DMS 273 (cell line): ENCODE measurements at regions not wholly inside any gene's neighbourhood (a gene's known extent, or its start where the extent isn't known, plus 50 kb on each side); places are given as distances from the start of the nearest gene placed in this dataset.
"Not testable (repeated sequence)": the region's sequence is repeated elsewhere in the genome, so short reads cannot be mapped to it uniquely, and the experiment has no call there.

Experiments
- DNase-seq: peaks from one replicate; lab custom pipeline; 2025; ENCODE audit not compliant: unreplicated experiment; lab: John Stamatoyannopoulos, UW

DNA sequence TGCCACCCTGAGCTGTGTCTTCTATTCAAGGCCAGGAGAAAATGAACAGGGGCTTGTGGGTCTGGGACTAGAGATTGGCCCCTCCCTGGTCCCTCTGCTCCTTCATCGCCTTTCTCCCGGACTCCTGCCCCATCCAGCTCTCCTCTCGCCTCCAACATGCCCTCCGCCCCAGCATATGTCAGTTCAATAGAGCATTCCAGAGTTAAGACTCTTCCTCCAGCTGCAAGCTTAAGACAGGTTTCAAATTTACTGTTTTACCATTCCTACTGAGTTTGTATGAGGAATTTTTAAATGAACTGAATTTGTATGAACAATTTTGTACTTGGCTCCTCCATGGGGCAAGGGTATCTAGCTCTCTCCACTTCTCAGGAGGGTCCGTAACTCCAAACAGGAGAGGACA lies 195.6 kb downstream of the TBC1D2B start:
- no peak for DNase-seq

DNA sequence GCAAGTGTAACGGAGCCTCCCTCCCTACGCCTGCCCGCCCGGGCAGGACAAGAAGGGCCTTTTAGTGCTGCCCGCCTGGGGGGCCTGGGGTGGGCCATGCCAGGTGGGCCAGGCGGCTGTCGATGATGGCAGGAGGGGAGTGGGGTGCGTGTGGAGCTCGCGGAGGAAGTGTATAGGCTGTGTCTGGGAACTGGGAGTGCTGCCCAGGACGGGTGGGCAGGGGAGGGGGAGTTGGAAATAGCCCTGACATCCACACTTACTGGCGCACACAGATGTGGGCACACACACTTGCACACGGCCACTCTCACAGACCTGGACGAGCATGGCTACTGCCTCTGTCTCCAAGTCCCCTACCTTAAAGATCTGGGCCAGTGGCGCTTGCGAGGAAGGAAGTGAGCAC lies 196.0 kb downstream of the TBC1D2B start:
- DNase-seq = not testable (repeated sequence)

DNA sequence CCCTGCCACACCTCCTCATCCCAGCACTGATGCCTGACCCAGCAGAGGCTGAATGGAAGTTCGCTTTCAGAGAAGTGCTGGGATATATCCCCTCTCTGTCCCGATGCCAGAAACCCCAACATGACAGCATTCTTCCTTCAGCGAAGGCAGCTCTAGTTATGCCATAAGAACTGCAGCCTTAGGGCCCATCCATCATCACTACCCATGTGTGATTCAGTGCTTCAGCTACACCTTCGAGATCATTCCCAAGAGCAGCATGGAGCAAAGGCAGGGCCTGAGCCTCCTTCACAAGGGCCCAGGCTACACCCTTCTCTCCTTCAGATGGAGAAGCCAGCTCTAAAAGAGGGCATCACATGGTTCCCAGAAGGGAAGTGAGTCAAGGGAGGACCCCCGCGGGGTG lies 198.0 kb downstream of the TBC1D2B start:
- DNase-seq = not testable (repeated sequence)

DNA sequence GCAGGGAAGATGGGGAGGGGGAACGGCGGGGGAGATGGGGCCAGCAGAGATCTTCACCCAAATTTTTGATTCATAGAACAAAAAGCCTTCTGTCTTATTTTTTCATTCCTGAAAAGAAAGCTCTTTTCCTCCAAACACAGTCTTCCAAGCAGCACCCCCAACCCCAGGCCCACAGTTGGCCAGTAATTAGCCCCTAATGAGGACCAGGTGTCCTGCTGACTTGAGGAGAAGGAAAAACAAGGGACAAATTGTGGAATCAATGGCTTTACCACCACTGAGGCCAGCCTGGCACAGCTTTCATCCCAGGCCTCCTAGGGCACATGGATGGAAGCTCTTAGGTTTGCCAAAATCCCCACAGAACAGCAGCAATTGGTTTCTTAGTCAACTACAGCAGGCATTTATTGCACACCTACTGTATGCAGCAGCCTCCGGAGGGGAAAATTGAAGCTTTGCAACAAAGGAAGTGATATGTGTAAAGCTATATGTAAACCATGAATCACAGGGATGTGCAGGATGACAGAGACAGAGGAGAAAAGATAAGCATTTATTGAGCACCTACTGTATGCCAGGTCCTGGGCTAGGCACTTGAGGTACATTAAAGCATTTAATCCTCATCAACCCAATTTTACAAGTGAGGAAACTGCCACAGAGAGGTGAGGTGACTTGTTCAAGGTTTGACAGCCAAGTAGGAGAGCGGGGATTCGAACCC lies 199.5 kb downstream of the TBC1D2B start:
- DNase-seq = no peak

DNA sequence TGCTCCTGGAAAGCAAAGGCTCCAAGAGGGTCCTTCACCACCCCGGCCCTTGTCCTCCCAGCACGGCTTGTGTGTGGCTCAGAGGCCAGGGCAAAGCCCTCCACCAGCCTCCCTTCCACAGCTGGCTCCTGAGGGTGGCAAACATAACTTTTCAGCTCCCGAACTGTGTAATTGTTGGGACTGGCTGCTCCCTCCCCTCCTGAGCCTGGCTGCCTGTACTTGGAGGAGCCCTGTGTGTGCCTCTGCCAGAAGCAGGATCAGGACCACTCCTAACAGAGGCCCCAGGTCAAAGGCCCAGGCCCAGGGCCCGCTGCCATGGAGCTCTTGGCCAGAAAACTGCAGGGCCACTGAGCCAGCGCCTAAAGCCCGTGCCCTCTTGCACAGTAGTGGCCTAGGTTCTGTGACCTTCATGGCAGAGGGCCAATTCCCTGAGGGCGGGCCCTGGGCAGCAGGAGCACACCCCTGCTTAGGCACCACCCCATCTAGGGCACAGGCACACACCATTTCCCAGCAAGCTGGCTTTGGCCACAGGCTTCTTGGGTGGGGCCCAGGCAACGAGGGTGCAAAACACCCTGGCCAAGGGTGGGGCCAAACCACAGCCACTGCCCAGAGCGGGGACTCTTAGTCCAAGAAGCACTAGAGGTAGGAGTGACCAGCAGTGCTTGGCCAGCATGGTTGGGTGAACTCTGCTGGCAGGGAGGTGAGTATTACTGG lies 201.2 kb downstream of the TBC1D2B start:
- peak; percentile 10 for DNase-seq

DNA sequence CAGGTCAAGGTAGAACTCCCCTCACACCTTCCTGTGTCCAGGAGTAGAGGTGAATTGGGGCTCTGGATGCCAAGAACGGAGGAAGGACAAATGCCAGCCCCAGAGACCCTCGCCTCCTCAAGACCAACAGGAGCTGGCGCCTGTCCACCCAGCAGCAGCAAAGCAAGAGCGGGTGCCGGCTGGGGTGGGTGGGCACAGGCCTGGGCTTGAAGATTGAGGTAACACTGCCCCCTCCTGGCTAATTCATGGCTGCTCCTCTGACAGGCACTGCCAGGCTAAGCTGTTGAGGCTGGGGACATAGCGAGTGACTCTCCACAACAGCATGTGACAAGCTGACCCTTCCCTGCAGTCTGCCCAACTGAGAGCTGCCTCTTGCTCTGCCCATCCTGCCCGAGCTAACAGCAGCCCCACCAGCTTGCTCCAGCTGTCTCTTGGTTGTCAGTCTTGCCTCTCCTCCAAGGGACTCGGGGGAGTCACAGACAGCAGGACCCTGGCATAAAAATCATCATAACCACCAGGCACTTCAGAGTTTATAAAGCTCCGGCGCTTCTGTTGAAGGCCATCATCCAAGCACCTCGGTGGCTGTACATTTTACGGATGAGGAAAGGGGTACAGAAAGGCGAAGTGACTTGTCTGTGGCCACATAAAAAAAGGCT lies 202.3 kb downstream of the TBC1D2B start:
- DNase-seq = peak; percentile 84

DNA sequence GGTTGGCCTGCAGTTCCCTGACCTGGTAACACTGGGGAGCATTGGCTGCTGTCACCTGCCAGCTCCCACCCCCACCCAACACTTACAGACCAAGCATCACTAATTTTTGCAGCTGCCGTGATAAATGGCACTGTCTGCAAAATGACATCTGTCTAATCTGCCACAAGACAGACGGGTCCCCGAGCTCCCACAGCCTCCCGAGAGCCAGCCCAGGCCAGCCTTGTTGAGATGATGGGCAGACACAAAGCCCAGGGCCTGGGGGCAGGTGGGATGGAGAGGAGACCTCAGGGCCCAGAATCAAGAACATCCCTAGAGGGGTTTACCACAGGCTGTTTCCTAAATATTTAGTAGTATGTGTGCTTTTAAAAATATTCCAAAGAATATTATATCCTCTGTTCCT lies 203.4 kb downstream of the TBC1D2B start:
- DNase-seq = no peak

DNA sequence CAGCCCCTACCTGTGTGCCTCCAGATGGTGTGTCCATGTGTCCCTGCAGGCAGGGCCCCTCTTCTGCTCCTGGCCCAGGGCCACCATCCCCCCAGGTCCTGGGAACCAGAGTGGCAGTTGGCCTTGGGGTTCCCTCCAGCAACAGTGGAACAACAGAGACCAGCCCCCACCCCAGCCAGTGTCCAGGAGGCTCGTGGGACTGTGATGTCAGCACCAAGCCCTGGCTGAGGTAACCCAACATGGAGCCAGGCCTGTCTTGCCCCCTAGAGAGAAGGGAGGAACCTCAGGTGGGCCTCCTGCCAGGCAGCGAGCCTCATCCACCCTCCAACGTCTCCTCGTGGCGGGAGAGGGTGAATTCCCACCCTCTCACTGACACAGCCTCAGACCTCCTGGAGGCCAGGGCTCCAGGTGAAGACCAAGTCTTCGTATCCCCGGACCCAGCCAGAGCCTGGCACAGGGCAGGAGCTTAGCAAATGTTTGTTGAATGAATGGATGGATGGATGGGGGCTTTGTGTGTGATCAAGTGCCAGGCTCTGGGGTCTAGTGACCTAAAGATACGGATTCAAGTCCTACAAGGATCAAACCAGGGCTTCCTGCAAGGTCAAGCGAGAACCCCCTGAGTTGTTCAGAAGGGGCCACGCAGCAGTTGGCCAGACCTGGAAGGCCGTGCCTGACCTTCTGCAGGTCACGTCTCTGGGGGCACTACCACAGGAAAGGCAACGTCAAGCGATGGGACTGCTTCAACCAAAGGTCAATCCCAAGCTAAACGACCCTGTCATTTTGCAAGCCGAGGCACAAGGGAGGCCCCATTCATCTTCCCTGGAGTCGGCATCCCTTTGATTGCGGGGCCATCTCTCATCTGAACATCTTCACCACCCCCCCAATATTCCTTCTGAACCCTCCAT lies 204.7 kb downstream of the TBC1D2B start:
- DNase-seq = not testable (repeated sequence)

DNA sequence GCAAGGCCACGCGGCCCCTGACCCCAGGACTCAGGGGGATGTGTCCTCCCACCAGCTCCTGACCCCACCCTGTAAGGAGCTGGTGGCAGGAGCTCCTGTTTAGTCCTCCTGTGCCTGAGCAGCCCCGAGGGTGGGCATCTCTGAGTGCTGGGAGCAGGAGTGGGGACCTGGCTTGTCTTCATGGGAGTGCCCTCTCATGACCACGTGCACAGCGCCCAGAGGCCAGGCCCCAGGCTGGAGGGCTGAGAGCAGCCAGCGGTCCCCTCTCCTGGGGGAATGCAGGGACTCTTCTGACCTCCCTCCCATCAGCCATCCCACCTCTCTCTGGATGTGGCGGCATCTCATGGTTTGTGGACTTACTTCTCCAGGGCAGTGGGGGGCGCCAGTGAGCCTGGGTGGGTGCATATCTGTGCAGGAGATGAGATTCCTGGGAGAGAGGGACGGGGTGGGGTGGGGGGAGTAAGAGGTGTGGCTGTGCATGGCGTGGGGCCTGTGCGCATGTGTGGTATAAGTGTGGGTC lies 205.6 kb downstream of the TBC1D2B start:
- DNase-seq = no peak

DNA sequence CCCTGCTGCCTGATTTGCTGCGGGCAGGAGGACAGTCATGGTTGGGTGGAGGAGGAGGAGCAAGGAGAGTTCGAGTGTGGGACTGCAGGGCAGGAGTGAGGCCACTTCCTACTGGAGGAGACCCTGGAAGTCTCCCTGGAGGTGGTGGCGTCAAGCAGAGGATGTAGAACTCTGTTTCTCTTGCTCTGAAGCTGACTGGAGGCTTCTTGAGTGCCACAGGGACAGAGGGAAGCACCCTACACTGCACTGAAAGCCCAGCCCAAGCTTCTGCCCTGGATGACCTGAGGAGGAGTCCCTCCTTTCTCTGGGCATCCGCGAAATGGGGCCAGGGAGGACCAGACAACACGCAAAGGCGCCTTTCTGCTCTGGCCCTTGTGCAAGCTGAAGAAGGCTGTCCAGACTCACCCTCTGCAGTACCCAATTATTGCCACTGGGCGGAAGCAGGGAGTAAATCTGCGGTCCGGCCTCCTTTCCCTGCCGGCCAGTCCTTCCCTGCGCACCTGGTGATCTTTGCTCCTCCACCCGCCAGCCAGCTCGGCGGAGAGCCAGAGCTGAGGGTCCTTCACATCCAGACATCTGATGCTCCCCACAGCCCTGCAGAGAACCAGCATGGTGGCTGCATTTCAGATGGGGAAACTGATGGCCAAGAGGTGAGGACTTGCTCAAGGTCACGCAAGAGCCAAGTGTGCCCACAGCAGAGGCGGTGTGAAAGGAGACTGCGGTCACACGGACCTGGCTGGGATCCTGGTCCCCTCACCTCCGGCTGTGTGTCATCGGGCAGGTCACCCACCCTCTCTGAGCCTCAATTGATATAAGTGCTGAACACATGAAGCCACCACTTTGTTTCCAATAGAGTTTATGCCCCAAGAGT lies 207.1 kb downstream of the TBC1D2B start:
- peak; percentile 66 for DNase-seq

DNA sequence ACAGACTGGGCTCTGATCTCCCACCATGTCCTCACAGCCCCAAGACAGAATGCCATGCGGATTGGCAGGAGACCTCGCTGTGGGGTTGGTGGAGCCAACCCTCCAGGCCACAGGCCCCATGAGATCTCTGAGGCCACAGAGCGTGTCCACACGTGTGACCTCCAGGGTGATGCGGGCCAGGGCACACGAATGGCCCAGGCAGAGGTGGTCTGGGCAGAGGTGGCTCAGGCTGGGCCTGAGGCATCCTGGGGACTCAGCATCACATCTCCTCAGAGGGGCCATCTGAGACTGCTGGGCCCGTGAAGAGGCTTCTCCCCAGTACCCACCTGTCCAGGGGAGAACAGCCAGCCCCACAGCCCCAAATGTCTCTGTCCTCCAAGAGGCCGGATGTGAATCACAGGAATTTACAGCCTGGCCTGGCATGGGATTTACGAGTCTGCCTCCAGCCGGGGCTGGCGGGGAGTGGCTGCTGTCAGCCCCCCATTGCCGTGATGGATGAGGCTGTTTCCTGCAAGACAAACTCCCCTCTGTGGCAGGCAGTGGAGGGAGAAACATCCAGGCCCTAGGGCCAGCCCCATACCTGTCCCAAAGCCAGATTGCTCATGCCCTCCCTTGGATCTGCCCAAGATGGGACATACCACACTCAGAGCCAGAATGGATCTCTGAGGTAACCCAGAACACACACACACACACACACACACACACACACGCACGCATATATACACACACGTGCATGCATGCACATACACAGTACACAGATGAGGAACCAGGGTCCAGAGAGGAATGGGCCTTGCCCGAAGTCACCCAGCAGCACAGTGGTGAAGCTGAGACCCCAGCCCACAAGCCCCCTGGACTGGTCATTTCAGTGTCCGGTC lies 208.3 kb downstream of the TBC1D2B start:
- no peak for DNase-seq

DNA sequence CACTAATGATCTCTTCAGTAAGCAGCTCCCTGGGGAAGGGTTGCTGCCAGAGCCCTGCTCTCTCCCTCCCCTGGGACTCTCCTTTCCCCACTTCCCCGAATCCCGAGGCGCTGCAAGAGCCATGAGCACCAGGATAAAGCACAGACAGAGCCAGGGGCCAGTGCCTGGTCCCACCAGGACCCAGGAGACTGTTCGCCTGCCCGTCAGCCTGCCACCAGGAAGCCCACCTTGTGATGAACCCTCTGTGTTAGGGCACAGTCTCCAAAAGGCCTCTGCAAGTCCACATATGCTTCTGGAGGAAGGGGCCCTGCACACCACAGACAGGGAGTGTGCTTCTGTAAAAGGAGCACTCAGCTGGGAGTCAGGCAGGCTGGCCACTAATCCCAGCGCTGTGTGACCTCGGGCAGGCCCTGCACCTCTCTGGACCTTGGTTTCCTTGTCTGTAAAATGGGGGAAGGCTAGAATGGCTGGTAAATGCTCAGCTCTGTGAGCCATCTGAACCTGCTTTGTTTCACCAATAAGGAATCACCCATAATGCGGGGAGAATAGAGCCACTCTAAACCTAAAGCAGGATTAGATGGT lies 209.4 kb downstream of the TBC1D2B start:
- DNase-seq = not testable (repeated sequence)

DNA sequence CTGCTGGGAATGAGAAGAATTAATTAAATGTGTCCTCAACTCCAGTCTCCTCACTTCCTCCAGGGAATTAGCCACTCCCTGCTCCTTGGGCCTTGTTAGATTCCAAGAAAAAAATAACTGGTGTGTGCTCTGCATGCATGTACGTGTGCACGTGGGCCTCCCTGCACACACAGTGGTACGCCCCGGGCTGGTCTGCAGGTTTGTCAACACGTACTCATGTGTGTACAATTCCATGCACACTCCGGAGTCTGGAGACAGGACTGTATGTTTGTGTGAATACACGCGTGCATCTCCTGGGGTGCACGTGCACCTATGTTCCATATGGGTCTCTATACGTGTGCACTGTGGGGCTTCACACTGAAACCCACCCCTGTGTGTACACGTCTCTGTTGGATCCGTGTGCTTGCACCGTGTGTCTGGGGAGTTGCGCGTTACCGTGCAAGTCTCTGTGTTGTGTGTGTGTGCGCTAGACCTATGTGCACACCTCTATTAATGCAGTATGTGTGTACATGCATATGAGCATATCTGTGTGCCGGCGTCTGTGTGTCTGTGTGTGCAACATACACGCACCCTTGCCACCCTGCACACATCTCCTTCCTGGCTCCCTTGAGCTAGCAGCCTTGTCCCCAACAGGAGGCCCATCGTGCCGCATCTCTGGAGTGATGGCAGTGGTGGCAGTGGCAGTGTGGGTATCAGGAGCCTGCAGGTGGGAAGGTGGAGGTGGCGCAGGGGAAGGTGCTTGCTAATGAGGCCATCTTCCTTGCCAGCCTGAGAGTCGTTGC lies 210.1 kb downstream of the TBC1D2B start:
- no peak for DNase-seq

DNA sequence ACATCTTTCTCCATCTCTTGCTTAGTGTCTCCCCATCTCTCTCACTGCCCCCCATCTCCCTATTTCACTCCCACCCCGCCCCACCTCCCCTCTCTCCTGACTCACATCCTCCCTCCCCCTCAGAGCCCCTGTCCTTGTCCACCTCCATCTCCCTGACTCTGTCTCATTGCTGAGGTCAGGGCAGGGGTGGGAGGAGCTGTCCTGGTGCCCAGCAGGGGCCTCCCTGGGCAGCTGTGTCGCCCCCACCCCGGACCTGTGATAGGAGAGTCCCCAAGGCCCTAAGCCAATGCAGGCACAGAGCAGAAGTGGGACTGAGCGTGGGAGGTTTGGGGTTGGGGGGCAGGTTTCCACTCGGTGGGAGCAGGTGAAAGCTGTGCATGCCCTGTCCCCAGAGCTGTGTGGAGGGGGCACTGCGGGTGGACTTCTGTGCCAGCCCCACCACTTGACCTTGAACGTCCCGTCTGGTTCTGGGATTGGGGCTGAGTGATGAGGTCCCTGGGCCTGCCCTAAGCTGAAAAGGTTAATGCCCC lies 210.8 kb downstream of the TBC1D2B start:
- no peak for DNase-seq

DNA sequence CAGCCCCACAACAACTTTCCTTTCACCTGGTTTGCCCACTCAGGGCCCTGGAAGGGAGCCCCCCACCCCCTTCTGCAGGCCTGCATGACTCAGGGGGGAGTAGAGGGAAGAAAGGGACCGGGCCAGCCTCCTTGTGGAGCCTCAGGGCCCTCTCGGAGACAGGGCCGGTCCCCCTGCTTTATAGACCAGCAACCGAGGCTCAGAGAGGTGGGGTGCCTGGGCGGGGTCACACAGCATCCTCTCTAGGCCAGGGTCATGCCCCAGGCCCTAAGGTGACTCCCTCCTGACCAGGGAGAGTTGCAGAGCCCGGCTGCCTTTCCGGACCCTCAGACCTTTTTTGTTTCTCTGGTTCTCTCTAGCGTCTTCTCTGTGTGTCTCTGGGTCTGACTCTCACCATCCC lies 211.3 kb downstream of the TBC1D2B start:
- no peak for DNase-seq

DNA sequence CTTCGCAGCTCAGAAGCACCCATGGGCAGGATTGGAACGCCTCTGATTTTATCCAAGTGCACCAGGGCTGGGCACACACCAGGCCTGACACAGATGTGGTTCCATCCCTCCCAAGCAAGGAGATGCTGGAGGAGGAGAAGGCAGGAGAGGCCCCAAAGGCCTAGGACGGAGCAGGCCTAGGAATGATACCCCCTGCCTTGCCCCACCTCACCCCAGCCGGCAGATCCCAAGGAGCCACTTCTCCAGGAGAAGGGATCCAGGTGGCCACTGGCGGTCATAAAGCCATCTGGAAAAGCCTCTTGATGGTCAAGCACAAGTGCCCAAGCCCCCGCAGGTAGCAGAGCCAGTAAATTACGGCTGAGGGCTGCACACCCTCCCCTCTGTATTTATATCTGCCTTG lies 211.8 kb downstream of the TBC1D2B start:
- DNase-seq = no peak

DNA sequence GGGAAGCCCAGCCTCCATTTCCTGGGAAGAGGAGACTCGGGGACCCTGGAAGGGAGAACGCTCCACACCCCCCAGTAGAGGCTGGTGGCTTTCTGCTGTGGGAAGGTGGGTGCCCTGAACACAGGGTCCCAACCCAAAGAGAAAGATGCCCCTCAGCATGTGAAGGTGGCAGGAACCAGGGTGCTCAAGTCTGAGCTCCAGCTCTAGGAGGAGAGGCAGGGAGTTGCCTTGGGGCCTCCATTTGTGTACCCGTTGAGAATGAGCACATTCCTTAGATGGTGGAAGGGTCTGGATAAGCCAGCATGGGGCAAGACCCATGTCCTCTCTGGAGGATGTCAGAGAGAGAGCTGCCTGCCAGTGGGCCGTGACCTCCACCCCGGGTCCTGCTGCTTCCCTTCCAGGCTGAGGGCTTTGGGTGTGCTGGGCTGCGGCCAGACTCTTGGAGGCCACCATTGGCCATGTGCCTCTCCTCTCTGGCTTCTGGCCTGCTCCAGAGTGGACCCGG lies 212.4 kb downstream of the TBC1D2B start:
- no peak for DNase-seq
